Liver (tissue), 7 donors: ENCODE measurements at regions not wholly inside any gene's neighbourhood (a gene's known extent, or its start where the extent isn't known, plus 50 kb on each side); places are given as distances from the start of the nearest gene placed in this dataset.
A peak's percentile ranks its signal among the peaks of the same experiment; 100 is the strongest.

ENCODE experiments used
- DNase-seq: peaks from one replicate; pipeline ENCODE4 v3.0.0-alpha.2; 2017; ENCODE audit warnings: low spot score
- H3K27ac ChIP-seq, 2 donors: one replicate each; pipeline ENCODE4 v1.7.0; 2013; ENCODE audit warnings: inconsistent platforms in 2 of 2, low read length in 2 of 2, control low read depth in 1 of 2, low read depth in 1 of 2, mild to moderate bottlenecking in 1 of 2
- H3K27me3 ChIP-seq, 4 donors: one replicate each; pipeline versions ENCODE4 v1.6.1 to v1.7.0; 2013; ENCODE audit warnings: low read length in 3 of 4, inconsistent platforms in 1 of 4, mild to moderate bottlenecking in 1 of 4, moderate library complexity in 1 of 4; ENCODE audit not compliant: control insufficient read depth in 4 of 4, insufficient read depth in 4 of 4
- H3K36me3 ChIP-seq, 4 donors: one replicate each; pipeline versions ENCODE4 v1.6.1 to v1.7.0; 2013; ENCODE audit warnings: low read length in 3 of 4, mild to moderate bottlenecking in 3 of 4, low read depth in 1 of 4, moderate library complexity in 1 of 4; ENCODE audit not compliant: control insufficient read depth in 4 of 4, insufficient read depth in 3 of 4
- H3K4me1 ChIP-seq, 4 donors: one replicate each; pipeline versions ENCODE4 v1.6.1 to v1.7.0; 2013; ENCODE audit warnings: low read length in 3 of 4, mild to moderate bottlenecking in 3 of 4, moderate library complexity in 1 of 4; ENCODE audit not compliant: control insufficient read depth in 4 of 4, insufficient read depth in 4 of 4
- H3K4me3 ChIP-seq, 3 donors: one replicate each; pipeline versions ENCODE4 v1.6.1 to v1.7.0; 2013; ENCODE audit warnings: low read length in 3 of 3, control low read depth in 1 of 3, low read depth in 1 of 3, mild to moderate bottlenecking in 1 of 3
- H3K9ac ChIP-seq, 2 donors: one replicate each; pipeline ENCODE4 v1.7.0; 2013; ENCODE audit warnings: low read length in 2 of 2, mild to moderate bottlenecking in 2 of 2, moderate library complexity in 2 of 2, control low read depth in 1 of 2, low read depth in 1 of 2
- H3K9me3 ChIP-seq, 4 donors: one replicate each; pipeline versions ENCODE4 v1.6.1 to v1.7.0; 2013; ENCODE audit warnings: low read length in 3 of 4; ENCODE audit not compliant: control insufficient read depth in 4 of 4
- ATF3 ChIP-seq: IDR thresholded peaks from 2 replicates; pipeline ENCODE4 v1.6.1; 2016; ENCODE audit warnings: antibody characterized with exemption
- CTCF ChIP-seq: fragments of 150-350 bp; IDR thresholded peaks from 2 replicates; pipeline ENCODE4 v1.5.1; 2017; ENCODE audit warnings: improper control_type of control experiment, low read depth, low read length; ENCODE audit not compliant: missing input control
- EGR1 ChIP-seq, 2 donors: IDR thresholded peaks; 2 replicates each; pipeline ENCODE4 v1.6.1; 2016 to 2018; ENCODE audit warnings: antibody characterized with exemption in 2 of 2, low read depth in 2 of 2
- FOXA1 ChIP-seq: IDR thresholded peaks from 2 replicates; pipeline ENCODE4 v1.6.1; 2016; ENCODE audit warnings: antibody characterized with exemption
- FOXA2 ChIP-seq: IDR thresholded peaks from 2 replicates; pipeline ENCODE4 v1.6.1; 2016; ENCODE audit warnings: antibody characterized with exemption
- GABPA ChIP-seq, 2 donors: IDR thresholded peaks in 1 of 2; conservative IDR thresholded peaks in 1 of 2; 2 replicates each; pipeline ENCODE4 v1.6.1; 2016; ENCODE audit warnings: antibody characterized with exemption in 2 of 2, mild to moderate bottlenecking in 1 of 2, moderate library complexity in 1 of 2
- HNF4A ChIP-seq, 2 donors: conservative IDR thresholded peaks; 2 replicates each; pipeline ENCODE4 v1.6.1; 2016; ENCODE audit warnings: antibody characterized with exemption in 2 of 2, mild to moderate bottlenecking in 2 of 2
- HNF4G ChIP-seq: IDR thresholded peaks from 2 replicates; pipeline ENCODE4 v1.6.1; 2016; ENCODE audit warnings: antibody characterized with exemption
- JUND ChIP-seq, 2 donors: IDR thresholded peaks; 2 replicates each; pipeline ENCODE4 v1.6.1; 2016; ENCODE audit warnings: antibody characterized with exemption in 2 of 2
- MAX ChIP-seq: IDR thresholded peaks from 2 replicates; pipeline ENCODE4 v1.6.1; 2016; ENCODE audit warnings: antibody characterized with exemption
- RAD21 ChIP-seq, 2 donors: IDR thresholded peaks; 2 replicates each; pipeline ENCODE4 v1.6.1; 2016; ENCODE audit warnings: antibody characterized with exemption in 2 of 2, mild to moderate bottlenecking in 2 of 2
- REST ChIP-seq: IDR thresholded peaks from 2 replicates; pipeline ENCODE4 v1.6.1; 2016; ENCODE audit warnings: antibody characterized with exemption, mild to moderate bottlenecking
- RXRA ChIP-seq, 2 donors: IDR thresholded peaks; 2 replicates each; pipeline ENCODE4 v1.6.1; 2017 to 2018; ENCODE audit warnings: antibody characterized with exemption in 2 of 2, mild to moderate bottlenecking in 1 of 2
- TAF1 ChIP-seq: conservative IDR thresholded peaks from 2 replicates; pipeline ENCODE4 v1.6.1; 2016; ENCODE audit warnings: antibody characterized with exemption, mild to moderate bottlenecking
- YY1 ChIP-seq: IDR thresholded peaks from 2 replicates; pipeline ENCODE4 v1.6.1; 2016; ENCODE audit warnings: antibody characterized with exemption, mild to moderate bottlenecking
- ZBTB33 ChIP-seq: IDR thresholded peaks from 2 replicates; pipeline ENCODE4 v1.6.1; 2016; ENCODE audit warnings: antibody characterized with exemption
- donor health status: healthy.
- donor health status: healthy.
- donor health status: healthy.
- donor health status: healthy.

- TF ChIP-seq ZBTB33, result no peak
- TF ChIP-seq YY1, result no peak
- TF ChIP-seq ATF3, result no peak
- peak in 1 of 2 donors; percentile 52 for TF ChIP-seq RAD21 (IDR thresholded peaks at IDR 0.05)
- TF ChIP-seq REST, result no peak
- TF ChIP-seq TAF1, result no peak
- no peak for TF ChIP-seq FOXA1
Observed at GRCh38 chr7:36096460-36097095, 56.5 kb upstream of the EEPD1 start (continued).

- no peaks in the 10 kb centered on the region for H3K4me1 ChIP-seq
- TF ChIP-seq GABPA (IDR thresholded peaks at IDR 0.05 in 1 of 2, conservative IDR thresholded peaks at IDR 0.05 in 1 of 2) (no peak), RXRA (IDR thresholded peaks at IDR 0.05) (no peak), MAX (no peak), RAD21 (IDR thresholded peaks at IDR 0.05) (no peak), EGR1 (IDR thresholded peaks at IDR 0.05; ENCODE audit: low read depth in 2 of 2) (no peak), HNF4G (no peak), ATF3 (no peak), REST (no peak), JUND (IDR thresholded peaks at IDR 0.05) (no peak), CTCF (no peak), FOXA2 (no peak), YY1 (no peak), HNF4A (conservative IDR thresholded peaks at IDR 0.05) (no peak), ZBTB33 (no peak)
- no peak for DNase-seq
- H3K4me3 ChIP-seq, result no peak overlapping the region
- no peak overlapping the region for H3K9ac ChIP-seq
- no peaks in the 10 kb centered on the region for H3K36me3 ChIP-seq
- no peaks in the 10 kb centered on the region for H3K9me3 ChIP-seq
- no peaks in the 10 kb centered on the region for H3K27me3 ChIP-seq
- no peak overlapping the region for H3K27ac ChIP-seq
Observed at GRCh38 chr7:36098096-36098495, 55.0 kb upstream of the EEPD1 start.
